ENCODE measurements at regions not wholly inside any gene's neighbourhood (a gene's known extent, or its start where the extent isn't known, plus 50 kb on each side); places are given as distances from the start of the nearest gene placed in this dataset.
"Not testable (repeated sequence)": the region's sequence is repeated elsewhere in the genome, so short reads cannot be mapped to it uniquely, and the experiment has no call there.

- DNase-seq (ENCODE audit: low read depth, low spot score) = no peak
Measured at GRCh38 chr3:94596887-94597566, 534.2 kb downstream of the NSUN3 start.

DNA sequence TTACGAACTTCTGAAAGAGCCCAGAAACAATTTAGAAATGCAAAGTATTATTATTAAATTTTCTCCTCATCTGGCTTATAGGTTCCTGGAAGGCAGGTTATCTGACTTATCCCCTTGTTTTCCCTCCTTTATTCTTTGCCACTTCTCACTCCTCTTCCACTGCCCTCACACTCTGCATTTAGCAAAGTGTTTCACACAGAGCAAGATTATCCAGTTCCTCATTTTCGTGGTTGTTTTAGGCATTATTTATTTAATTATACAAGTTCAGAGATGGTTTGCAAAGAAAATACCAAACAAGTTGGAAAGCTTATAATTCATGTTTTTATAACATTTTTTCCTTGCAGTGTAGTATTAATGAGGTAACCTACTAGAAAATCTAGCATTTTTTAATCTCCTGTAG lies 544.9 kb downstream of the NSUN3 start:
- no peak for DNase-seq (ENCODE audit: low read depth, low spot score)

DNA sequence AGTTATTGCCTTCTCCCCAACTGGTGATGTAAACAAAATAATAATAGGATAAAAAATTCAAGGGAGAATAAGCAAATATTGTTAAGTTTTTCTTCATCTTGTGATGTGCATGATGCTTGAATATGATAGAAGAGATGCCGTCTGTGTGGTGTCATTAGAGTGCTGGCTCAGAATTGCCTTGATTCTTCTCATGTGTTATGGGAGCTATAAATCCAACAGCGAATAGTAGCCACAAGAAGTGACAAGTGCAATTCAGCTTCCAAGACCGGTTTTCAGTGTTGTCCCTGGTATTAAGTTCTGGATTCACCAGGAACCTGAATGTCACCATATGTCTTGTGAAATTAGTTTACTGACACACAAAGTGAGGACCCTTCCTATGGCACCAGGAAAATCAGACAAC lies 547.0 kb downstream of the NSUN3 start:
- no peak for DNase-seq (ENCODE audit: low read depth, low spot score)

GRCh38 chr3:94611596-94611995 lies 548.7 kb downstream of the NSUN3 start:
- no peak for DNase-seq (ENCODE audit: low read depth, low spot score)

DNA sequence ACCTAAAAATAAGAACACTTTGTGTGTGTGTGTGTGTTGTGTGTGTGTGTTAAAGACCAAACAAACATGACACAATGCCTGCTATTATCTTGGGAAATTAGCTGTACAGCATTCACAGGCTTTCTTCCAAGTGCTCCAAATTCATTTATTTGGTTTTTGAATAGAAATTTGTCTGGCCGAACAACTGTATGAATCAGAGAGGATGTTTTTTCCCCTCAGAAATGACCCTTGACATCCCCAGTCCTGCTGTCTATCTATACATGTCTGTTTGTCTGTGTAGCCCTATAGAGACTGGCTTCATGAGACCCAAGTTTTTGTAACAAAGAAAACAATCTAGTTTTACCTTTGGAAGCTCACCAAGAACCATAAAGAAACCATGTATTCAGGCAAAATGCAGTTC lies 549.8 kb downstream of the NSUN3 start:
- no peak for DNase-seq (ENCODE audit: low read depth, low spot score)

DNA sequence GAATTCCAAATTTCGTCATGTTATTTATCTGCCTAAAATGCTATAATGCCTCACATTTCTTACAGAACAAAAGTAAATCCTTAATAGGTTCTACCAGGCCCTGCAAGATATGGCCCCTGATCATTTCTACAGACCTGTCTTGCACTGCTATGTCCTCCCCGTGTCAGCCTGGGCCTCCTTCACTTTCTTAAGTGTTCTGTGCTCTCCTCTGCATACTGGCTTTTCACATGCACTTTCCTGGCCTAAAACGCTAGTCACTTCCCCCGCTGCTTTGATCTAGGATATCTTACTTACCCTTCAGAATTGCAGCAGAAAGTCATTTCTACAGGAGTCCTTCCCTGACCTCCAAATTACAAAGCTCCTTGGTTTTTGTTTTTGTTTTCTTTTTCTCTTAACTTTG lies 551.3 kb downstream of the NSUN3 start:
- peak; percentile 3 for DNase-seq (ENCODE audit: low read depth, low spot score)

DNA sequence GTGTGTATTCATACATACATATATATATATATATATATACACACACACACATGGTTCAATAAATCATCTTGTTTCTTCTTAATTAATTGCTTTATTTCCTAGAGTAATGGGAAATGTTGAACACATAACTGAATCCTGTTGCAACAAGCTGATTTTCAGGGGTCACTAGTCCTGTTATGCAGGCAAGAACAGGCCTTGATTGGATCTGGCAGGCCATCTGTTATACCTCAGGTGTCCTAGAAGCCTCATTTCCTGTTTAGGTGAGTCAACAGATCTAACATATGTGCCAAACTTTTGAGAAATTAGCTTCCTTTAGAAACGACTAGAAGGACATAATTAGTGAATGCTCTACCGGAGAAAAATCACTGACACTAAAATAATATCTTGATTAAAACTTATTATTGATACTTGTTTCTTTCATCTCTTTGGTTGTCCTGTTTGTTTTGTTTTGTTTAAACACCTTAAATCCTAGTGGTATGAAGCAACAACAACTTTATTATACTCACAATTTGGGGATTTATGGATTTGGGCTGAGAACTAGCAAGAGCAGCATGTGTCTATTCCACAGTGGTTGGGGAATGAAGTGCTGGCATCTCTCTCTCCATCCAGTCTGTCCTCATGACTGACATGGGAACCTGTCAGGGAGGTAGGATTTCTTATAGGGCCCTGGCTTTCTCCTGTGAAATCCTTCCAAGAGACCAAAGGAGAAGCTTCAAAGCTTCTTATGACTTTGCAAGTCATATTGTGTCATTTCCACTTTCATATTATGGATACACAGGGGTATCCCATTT lies 552.6 kb downstream of the NSUN3 start:
- DNase-seq (ENCODE audit: low read depth, low spot score) = no peak

- no peak for DNase-seq (ENCODE audit: low read depth, low spot score)
Measured at GRCh38 chr3:94616833-94617232, 554.0 kb downstream of the NSUN3 start.

DNA sequence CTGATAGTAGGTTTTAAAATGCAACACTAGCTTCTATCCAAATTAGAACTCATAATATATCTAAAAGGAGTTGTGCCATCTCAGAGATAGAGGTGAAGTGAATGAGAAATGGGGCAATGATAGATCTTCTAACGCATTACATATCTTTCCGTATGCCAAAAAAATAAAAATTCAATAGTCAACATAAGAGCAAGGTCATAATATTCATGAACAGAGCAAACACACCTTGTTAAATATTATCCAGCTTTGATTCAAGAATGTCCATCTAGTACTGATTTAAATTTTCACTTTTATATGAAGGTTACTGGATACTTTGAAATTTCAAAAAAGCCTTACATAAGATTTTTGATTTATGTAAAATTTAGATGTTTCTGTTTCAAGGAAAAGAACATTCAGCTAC lies 554.5 kb downstream of the NSUN3 start:
- no peak for DNase-seq (ENCODE audit: low read depth, low spot score)

- DNase-seq (ENCODE audit: low read depth, low spot score) = no peak
Measured at GRCh38 chr3:94619643-94620042, 556.8 kb downstream of the NSUN3 start.

GRCh38 chr3:94626573-94626972 lies 563.7 kb downstream of the NSUN3 start:
- DNase-seq (ENCODE audit: low read depth, low spot score) = no peak

DNA sequence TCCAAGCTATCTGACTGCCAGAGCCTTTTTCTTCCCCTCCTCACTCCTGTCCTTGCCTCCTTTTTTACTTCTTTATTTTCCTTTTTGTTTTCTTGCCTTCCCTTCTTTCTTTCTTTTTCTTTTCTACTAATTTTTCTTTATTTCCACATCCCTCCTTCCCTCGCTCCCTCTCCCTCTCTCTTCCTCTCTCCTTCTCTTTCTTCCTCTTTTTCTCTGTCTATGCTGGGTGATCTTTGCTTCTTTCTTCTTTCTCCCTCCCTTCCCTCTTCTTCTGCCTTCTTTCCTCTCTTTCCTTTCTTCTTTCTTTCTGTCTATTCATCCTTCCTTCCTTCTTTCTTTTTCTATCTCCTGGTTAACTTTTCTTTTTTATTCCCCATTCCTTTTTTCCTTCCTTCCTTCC lies 564.8 kb downstream of the NSUN3 start:
- DNase-seq (ENCODE audit: low read depth, low spot score) = no peak

DNA sequence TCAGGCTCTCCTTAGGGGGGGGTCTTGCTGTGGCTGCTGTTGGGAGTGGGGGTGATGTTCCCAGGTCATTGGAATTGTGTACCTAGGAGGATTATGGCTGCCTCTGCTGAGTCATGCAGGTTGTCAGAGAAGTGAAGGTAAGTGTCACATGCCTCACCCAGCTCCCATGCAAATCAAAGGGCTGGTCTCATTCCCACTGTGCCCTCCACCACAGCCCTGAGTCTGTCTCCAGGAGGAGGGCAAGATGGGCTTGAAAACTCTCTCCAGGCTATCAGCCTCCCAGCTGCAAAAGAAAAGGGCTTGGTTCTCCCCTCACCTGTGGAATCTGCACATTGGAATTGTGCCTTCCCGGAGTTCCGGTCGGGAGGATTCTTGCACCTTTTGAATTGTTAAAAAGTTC lies 580.5 kb downstream of the NSUN3 start:
- peak; percentile 75 for DNase-seq (ENCODE audit: low read depth, low spot score)

GRCh38 chr3:94645790-94646189 lies 582.9 kb downstream of the NSUN3 start:
- DNase-seq (ENCODE audit: low read depth, low spot score) = no peak

DNA sequence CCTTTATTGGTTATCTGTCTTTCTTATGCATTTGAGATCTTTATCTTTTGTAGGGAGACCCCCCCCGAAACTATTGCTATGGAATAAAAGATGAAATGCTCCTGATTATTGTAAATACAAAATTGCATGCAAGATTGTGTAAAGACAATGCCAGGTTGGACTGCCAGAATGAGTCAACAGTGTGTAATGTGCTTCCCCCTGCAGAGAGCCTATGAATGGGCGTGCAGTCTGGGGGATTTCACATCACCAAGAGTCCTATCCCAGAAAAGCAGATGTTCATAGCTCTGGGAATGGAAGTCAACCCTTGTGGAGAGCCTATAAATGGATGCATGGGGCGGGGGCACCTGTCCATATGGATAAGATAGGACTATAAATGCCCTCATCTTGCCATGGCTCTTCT lies 584.3 kb downstream of the NSUN3 start:
- DNase-seq (ENCODE audit: low read depth, low spot score) = no peak

GRCh38 chr3:94648270-94649180 lies 585.7 kb downstream of the NSUN3 start:
- DNase-seq (ENCODE audit: low read depth, low spot score) = not testable (repeated sequence)

- no peak for DNase-seq (ENCODE audit: low read depth, low spot score)
Measured at GRCh38 chr3:94654096-94654495, 591.2 kb downstream of the NSUN3 start.

GRCh38 chr3:94665922-94666321 lies 603.1 kb downstream of the NSUN3 start:
- no peak for DNase-seq (ENCODE audit: low read depth, low spot score)

DNA sequence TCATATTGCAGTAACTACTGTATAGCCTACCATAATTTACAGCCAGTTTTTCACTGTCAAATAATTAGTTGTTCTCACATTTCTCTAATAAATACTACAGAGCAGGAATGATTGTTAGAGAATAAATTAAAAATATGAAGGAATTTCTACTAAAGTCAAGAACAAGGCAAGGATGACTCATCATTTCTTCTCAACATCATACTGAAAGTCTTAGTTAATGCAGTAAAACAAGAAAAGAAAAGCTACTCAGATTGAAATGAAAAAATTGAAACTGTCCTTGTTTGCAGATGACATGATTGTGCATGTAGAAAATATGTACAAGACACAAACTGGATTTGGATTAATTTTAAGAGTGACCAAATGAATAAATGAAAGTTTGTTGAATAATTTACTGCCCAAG lies 608.2 kb downstream of the NSUN3 start:
- no peak for DNase-seq (ENCODE audit: low read depth, low spot score)

DNA sequence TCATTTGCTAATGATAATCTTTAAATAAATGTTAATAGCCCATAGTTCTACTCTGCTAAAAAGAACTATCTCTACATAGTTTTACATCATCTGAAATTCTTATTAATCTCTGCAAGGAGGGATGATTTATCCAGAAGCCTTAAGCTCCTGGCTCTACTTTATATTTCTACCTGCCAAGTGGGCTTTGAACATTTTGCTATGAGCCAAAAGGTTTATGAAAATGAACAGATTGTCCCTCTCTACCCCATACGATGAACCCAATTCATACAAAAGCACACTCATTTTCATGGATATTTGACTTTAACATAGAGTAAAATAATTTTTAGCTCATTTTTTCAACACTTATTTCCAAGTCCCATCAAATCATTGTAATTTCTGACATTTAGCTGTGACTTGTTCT lies 611.0 kb downstream of the NSUN3 start:
- no peak for DNase-seq (ENCODE audit: low read depth, low spot score)

DNA sequence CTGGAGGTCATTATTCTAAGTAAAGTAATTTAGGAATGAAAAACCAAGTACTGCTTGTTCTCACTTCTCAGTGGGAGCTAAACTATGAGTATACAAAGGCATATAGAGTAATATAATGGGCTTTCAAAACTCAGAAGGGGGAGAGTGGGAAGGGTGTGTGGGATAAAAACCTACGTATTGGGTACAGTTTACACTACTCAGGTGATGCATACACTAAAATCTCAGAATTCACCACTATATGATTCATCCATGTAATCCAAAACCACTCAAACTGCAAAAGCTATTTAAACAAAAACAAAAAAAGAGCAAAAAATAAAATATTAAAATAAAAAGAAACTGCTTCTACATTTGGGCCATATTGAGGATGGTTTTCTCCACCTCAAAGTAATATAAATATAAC lies 623.3 kb downstream of the NSUN3 start:
- DNase-seq (ENCODE audit: low read depth, low spot score) = no peak

GRCh38 chr3:94693997-94694640 lies 631.3 kb downstream of the NSUN3 start:
- no peak for DNase-seq (ENCODE audit: low read depth, low spot score)

Measured in ELF-1 (cell line).